ENCODE measurements at regions not wholly inside any gene's neighbourhood (a gene's known extent, or its start where the extent isn't known, plus 50 kb on each side); places are given as distances from the start of the nearest gene placed in this dataset.

GRCh38 chr7:106421181-106421762 is 136.5 kb upstream of the NAMPT start:
- Histone ChIP-seq H3K4me3 (no peak overlapping the region), H3K27me3 (no peaks in the 10 kb centered on the region), H3K36me3 (replicated peaks in 1 of 2) (no peaks in the 10 kb centered on the region), H3K4me1 (replicated peaks in 1 of 2) (peaks cover 25 to 59% of the 10 kb centered on the region in 2 donors), H3K9me3 (replicated peaks in 1 of 3) (peaks cover 0 to under 1% (median 0%) of the 10 kb centered on the region in 3 donors), H3K27ac (peak overlapping the region; percentile 42 to 80 (median 70))
- intact Hi-C loops (cut with DNase I) = loop anchor here in 1 of 2 donors (10.0 kb wide), 1 partner anchor 136 kb away; the partner anchor contains the start of gene NAMPT
- WGBS, 4 donors = 27 to 44% (median 35%) methylated on average over 6 of the region's 6 CpGs
- DNase-seq = peak; percentile 65 to 94 (median 87)
- no peak for TF ChIP-seq POLR2A (IDR thresholded peaks at IDR 0.05)
- TF ChIP-seq, protein P1, sequence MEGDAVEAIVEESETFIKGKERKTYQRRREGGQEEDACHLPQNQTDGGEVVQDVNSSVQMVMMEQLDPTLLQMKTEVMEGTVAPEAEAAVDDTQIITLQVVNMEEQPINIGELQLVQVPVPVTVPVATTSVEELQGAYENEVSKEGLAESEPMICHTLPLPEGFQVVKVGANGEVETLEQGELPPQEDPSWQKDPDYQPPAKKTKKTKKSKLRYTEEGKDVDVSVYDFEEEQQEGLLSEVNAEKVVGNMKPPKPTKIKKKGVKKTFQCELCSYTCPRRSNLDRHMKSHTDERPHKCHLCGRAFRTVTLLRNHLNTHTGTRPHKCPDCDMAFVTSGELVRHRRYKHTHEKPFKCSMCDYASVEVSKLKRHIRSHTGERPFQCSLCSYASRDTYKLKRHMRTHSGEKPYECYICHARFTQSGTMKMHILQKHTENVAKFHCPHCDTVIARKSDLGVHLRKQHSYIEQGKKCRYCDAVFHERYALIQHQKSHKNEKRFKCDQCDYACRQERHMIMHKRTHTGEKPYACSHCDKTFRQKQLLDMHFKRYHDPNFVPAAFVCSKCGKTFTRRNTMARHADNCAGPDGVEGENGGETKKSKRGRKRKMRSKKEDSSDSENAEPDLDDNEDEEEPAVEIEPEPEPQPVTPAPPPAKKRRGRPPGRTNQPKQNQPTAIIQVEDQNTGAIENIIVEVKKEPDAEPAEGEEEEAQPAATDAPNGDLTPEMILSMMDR (IDR thresholded peaks at IDR 0.05) = no peak

GRCh38 chr7:106420736-106421135 is 136.0 kb upstream of the NAMPT start:
- H3K9me3 ChIP-seq (replicated peaks in 1 of 3) = peaks cover 0 to 3% (median 0%) of the 10 kb centered on the region in 3 donors
- intact Hi-C loops (cut with DNase I) = loop anchor here in 1 of 2 donors (10.0 kb wide), 1 partner anchor 136 kb away; the partner anchor contains the start of gene NAMPT
- H3K4me3 ChIP-seq = no peak overlapping the region
- H3K27me3 ChIP-seq = no peaks in the 10 kb centered on the region
- no peak for DNase-seq
- TF ChIP-seq POLR2A (IDR thresholded peaks at IDR 0.05) = no peak
- TF ChIP-seq, protein P1 (IDR thresholded peaks at IDR 0.05) = no peak
- H3K36me3 ChIP-seq (replicated peaks in 1 of 2) = no peaks in the 10 kb centered on the region
- 55 to 71% (median 68%) methylated on average over 5 of the region's 5 CpGs for whole genome bisulfite sequencing, 4 donors
- peaks cover 23 to 56% of the 10 kb centered on the region in 2 donors for H3K4me1 ChIP-seq (replicated peaks in 1 of 2)
- peak overlapping the region; percentile 42 to 80 (median 70) for H3K27ac ChIP-seq

DNA sequence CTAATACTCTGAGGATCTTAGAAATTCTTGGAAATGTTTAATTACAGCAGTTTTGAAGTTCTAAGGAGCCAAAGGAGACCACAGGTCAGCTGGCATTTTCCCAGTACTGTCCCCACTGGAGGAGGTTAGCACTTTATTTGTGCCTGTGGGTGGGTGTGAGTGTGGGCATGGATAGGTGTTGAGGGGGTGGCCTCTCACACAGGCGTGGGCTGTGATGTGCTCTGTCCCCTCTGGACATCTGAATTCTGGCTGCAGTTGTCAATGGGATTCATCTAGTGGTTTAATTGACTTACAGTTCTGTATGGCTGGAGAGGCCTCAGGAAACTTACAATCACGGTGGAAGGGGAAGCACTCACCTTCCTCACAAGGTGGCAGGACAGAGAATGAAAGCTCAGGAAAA is 135.4 kb upstream of the NAMPT start:
- TF ChIP-seq, protein P1 (IDR thresholded peaks at IDR 0.05) = no peak
- no peak for TF ChIP-seq POLR2A (IDR thresholded peaks at IDR 0.05)
- Histone ChIP-seq H3K4me3 (no peak overlapping the region), H3K36me3 (replicated peaks in 1 of 2) (no peaks in the 10 kb centered on the region), H3K27me3 (no peaks in the 10 kb centered on the region), H3K27ac (peak overlapping the region in 1 of 5 donors; percentile 73), H3K9me3 (replicated peaks in 1 of 3) (peaks cover 0 to 3% (median 0%) of the 10 kb centered on the region in 3 donors), H3K4me1 (replicated peaks in 1 of 2) (peaks cover 18 to 51% of the 10 kb centered on the region in 2 donors)
- intact Hi-C loops (cut with DNase I) = loop anchor here in 1 of 2 donors (10.0 kb wide), 1 partner anchor 135 kb away; the partner anchor contains the start of gene NAMPT
- DNase-seq = no peak
- 75 to 100% (median 93%) methylated on average over 1 to 2 of the region's 2 CpGs for WGBS, 4 donors

DNA sequence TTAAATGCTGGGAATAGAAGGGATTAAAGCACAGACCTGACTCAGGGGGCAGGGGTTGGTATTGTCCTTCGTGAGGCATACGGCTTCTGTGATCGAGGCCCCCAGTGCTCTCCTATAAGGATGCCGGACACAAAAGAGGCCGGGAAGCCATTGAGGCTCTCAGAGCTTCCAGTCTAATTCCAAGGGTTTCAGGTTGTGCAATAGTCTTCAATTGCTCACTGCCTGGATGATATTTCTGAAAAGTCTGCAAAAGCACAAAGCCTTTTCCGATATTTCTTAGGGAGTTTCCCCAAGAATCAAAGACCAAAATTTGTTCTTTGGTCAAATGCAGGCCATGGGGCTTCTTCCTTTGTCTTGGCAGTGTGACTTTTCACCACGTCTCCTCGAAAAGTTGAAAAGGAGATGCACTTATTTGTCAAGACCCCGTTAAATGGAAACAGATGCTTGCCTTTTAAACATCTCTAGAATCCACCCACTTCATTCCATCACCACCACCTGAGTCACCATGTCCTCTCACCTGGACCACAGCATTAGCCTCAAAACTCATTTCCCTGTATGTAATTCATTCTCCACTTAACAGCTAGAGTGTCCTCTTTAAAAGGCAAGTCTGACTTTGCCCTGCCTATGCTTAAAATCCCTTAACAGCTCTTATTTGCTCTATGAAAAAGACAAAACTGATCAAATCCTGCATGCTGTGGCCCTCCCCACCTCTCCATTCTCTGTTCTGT is 134.8 kb upstream of the NAMPT start:
- Histone ChIP-seq H3K4me3 (no peak overlapping the region), H3K27me3 (no peaks in the 10 kb centered on the region), H3K36me3 (replicated peaks in 1 of 2) (no peaks in the 10 kb centered on the region), H3K4me1 (replicated peaks in 1 of 2) (peaks cover 12 to 45% of the 10 kb centered on the region in 2 donors), H3K9me3 (replicated peaks in 1 of 3) (peaks cover 0 to 3% (median 0%) of the 10 kb centered on the region in 3 donors), H3K27ac (no peak overlapping the region)
- intact Hi-C loops (cut with DNase I) = loop anchor here in 1 of 2 donors (10.0 kb wide), 1 partner anchor 135 kb away; the partner anchor contains the start of gene NAMPT
- WGBS, 4 donors = 92 to 97% (median 95%) methylated on average over 9 of the region's 9 CpGs
- no peak for DNase-seq
- no peak for TF ChIP-seq POLR2A (IDR thresholded peaks at IDR 0.05)
- TF ChIP-seq, protein P1 (IDR thresholded peaks at IDR 0.05) = no peak
